GM10248 (cell line): ENCODE measurements at regions not wholly inside any gene's neighbourhood (a gene's known extent, or its start where the extent isn't known, plus 50 kb on each side); places are given as distances from the start of the nearest gene placed in this dataset.

Experiments
- CTCF ChIA-PET: fragments of 300-600 bp; sonication (Branson Sonifier 250); formaldehyde crosslinking; extraction: SDS; loops from one replicate; lab custom pipeline; 2021; ENCODE audit warnings: antibody characterized with exemption; lab: Yijun Ruan, JAX
- POLR2A ChIA-PET: fragments of 350-650 bp; sonication (Branson Sonifier 250); formaldehyde crosslinking; extraction: SDS; loops from one replicate; lab custom pipeline; 2020; ENCODE audit warnings: antibody characterized with exemption; lab: Yijun Ruan, JAX
- DNase-seq: peaks from one replicate; pipeline ENCODE4 v3.0.0; 2012; ENCODE audit errors: extremely low spot score
- CTCF ChIP-seq: IDR thresholded peaks from 2 replicates; pipeline ENCODE4 v1.5.1; 2012; ENCODE audit warnings: mild to moderate bottlenecking, low read depth; ENCODE audit errors: extremely low read depth, missing control alignments, control extremely low read depth

- no peak for DNase-seq
- ChIA-PET CTCF (no interaction called here), POLR2A (no interaction called here)
- no peak for TF ChIP-seq CTCF
Observed at GRCh38 chr14:100983710-100984109, 80.2 kb upstream of the RTL1 start.

- CTCF ChIA-PET, result no interaction called here
- no peak for TF ChIP-seq CTCF
- DNase-seq, result no peak
- POLR2A ChIA-PET, result no interaction called here
Observed at GRCh38 chr14:100988011-100988410, 84.5 kb upstream of the RTL1 start.

GRCh38 chr14:100988411-100988900 lies 84.9 kb upstream of the RTL1 start:
- POLR2A ChIA-PET, result no interaction called here
- no peak for TF ChIP-seq CTCF
- DNase-seq, result no peak
- CTCF ChIA-PET, result no interaction called here

GRCh38 chr14:100988956-100989355 lies 85.4 kb upstream of the RTL1 start:
- ChIA-PET CTCF (no interaction called here), POLR2A (no interaction called here)
- no peak for DNase-seq
- no peak for TF ChIP-seq CTCF

GRCh38 chr14:100989924-100990323 lies 86.4 kb upstream of the RTL1 start:
- no peak for TF ChIP-seq CTCF

GRCh38 chr14:100994082-100994481 lies 90.6 kb upstream of the RTL1 start:
- ChIA-PET POLR2A (no interaction called here), CTCF (no interaction called here)
- no peak for DNase-seq
- TF ChIP-seq CTCF, result no peak

More at GRCh38 chr14:100989924-100990323, 86.4 kb upstream of the RTL1 start:
- ChIA-PET POLR2A (no interaction called here), CTCF (no interaction called here)
- DNase-seq, result no peak
